CD4-positive, alpha-beta T cell (primary cell): ENCODE measurements at regions not wholly inside any gene's neighbourhood (a gene's known extent, or its start where the extent isn't known, plus 50 kb on each side); places are given as distances from the start of the nearest gene placed in this dataset.

ENCODE experiments used
- ATAC-seq: fragments of 200-7000 bp; cut with Tn5 transposase; one replicate; pipeline ENCODE4 v1.10.0; 2022; ENCODE audit warnings: mild to moderate bottlenecking; ENCODE audit not compliant: poor library complexity
- CTCF ChIA-PET: fragments of 350-600 bp; sonication (Branson Sonifier 250); formaldehyde crosslinking; loops from one replicate; lab custom pipeline; 2021; ENCODE audit warnings: antibody characterized with exemption, inconsistent platforms; lab: Charles Lee
- POLR2A ChIA-PET: fragments of 350-600 bp; sonication (Branson Sonifier 250); formaldehyde crosslinking; loops from one replicate; lab custom pipeline; 2021; ENCODE audit warnings: antibody characterized with exemption, inconsistent platforms; lab: Charles Lee
- DNase-seq, 14 experiments: peaks; one replicate each; pipeline ENCODE4 v3.0.0-alpha.2; 2013 to 2020; ENCODE audit warnings: mixed read lengths in 2 of 14
- H3K27ac ChIP-seq, 2 donors: one replicate each; pipeline versions ENCODE4 v1.5.1 to v1.7.0; 2013; ENCODE audit warnings: low read length in 2 of 2, low read depth in 1 of 2, mild to moderate bottlenecking in 1 of 2
- H3K27me3 ChIP-seq, 2 experiments: 1 replicate in 1 of 2; 2 replicates in 1 of 2; pipeline versions ENCODE4 v1.6.1 to v1.7.0; 2013; ENCODE audit warnings: low read length in 2 of 2, control low read depth in 1 of 2, mild to moderate bottlenecking in 1 of 2, moderate library complexity in 1 of 2; ENCODE audit not compliant: insufficient read depth in 2 of 2, control insufficient read depth in 1 of 2
- H3K36me3 ChIP-seq: one replicate; pipeline ENCODE4 v1.6.1; 2013; ENCODE audit warnings: low read length, control low read depth; ENCODE audit not compliant: insufficient read depth
- H3K4me1 ChIP-seq: one replicate; pipeline ENCODE4 v1.6.1; 2013; ENCODE audit warnings: low read length, control low read depth; ENCODE audit not compliant: insufficient read depth
- H3K4me3 ChIP-seq: one replicate; pipeline ENCODE4 v1.5.1; 2013; ENCODE audit warnings: mild to moderate bottlenecking, low read length, moderate library complexity
- H3K9me3 ChIP-seq, 2 experiments: 1 replicate in 1 of 2; 2 replicates in 1 of 2; pipeline versions ENCODE4 v1.6.1 to v1.7.0; 2013; ENCODE audit warnings: low read length in 2 of 2, mild to moderate bottlenecking in 2 of 2, control low read depth in 1 of 2, moderate library complexity in 1 of 2; ENCODE audit not compliant: control insufficient read depth in 1 of 2, insufficient read depth in 1 of 2
- H3K27ac Mint-ChIP-seq: one replicate; pipeline ENCODE4 v1.8.0; 2020; ENCODE audit warnings: mixed read lengths
- H3K27me3 Mint-ChIP-seq: one replicate; pipeline ENCODE4 v1.8.0; 2021; ENCODE audit warnings: mixed read lengths
- H3K36me3 Mint-ChIP-seq: one replicate; pipeline ENCODE4 v1.8.0; 2021; ENCODE audit warnings: low read depth, mixed read lengths
- H3K4me1 Mint-ChIP-seq: one replicate; pipeline ENCODE4 v1.8.0; 2021; ENCODE audit warnings: low read depth, mixed read lengths
- H3K4me3 Mint-ChIP-seq: one replicate; pipeline ENCODE4 v1.8.0; 2020; ENCODE audit warnings: mild to moderate bottlenecking, mixed read lengths
- H3K9me3 Mint-ChIP-seq: one replicate; pipeline ENCODE4 v1.8.0; 2020; ENCODE audit warnings: mixed read lengths
- intact Hi-C, 2 experiments: fragments of 100-400 bp; cut with DNase I in 1 of 2; cut with micrococcal nuclease in 1 of 2; formaldehyde crosslinking; loops; one replicate each; pipeline versions ENCODE4 v1.15.1 to v1.9.0; 2023 to 2025; cut with DNase I, micrococcal nuclease
- TF ChIP-seq, protein P1 (sequence below): fragments of 200-600 bp; IDR thresholded peaks from one replicate; pipeline ENCODE4 v1.8.0; 2022; ENCODE audit warnings: antibody characterized with exemption, mild to moderate bottlenecking

DNA sequence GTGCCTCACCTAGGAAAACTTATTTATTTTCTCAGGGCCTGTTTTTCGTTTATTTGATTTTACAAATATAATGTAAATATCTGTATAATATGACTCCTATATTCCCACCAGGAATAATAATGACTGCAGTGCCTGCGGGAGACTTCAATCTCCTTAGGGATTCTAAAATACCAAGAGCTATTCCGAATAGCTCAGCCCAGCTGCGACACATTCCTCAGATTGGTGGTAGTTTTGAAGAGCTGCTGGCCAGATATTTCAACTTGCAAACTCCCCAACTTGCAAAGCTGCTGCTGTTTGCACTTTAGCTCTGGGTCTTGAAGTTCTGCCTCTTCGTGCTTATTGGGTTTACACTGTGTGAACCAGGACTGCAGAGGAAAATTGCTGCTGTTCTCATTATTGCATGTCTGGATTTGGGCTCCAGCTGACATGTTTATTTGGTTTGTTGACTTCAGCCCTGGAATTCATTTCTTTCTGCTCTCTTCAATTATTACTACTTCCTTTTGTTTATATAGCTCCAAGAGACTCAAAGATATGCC lies 480.2 kb upstream of the CHST9 start:
- Histone ChIP-seq H3K4me3 (no peak overlapping the region), H3K27me3 (no peaks in the 10 kb centered on the region), H3K9me3 (no peaks in the 10 kb centered on the region), H3K27ac (no peak overlapping the region), H3K4me1 (no peaks in the 10 kb centered on the region), H3K36me3 (no peaks in the 10 kb centered on the region)
- DNase-seq (no peak), ATAC-seq (no peak)
- ChIA-PET CTCF (no interaction called here), POLR2A (no interaction called here)
- H3K4me1 Mint-ChIP-seq, result no peaks in the 10 kb centered on the region
- no peak overlapping the region for H3K27ac Mint-ChIP-seq
- H3K4me3 Mint-ChIP-seq, result no peak overlapping the region
- H3K27me3 Mint-ChIP-seq, result no peaks in the 10 kb centered on the region
- peaks cover 2% of the 10 kb centered on the region for H3K9me3 Mint-ChIP-seq
- intact Hi-C loops, result no loop called here
- H3K36me3 Mint-ChIP-seq, result no peaks in the 10 kb centered on the region
- TF ChIP-seq, protein P1, sequence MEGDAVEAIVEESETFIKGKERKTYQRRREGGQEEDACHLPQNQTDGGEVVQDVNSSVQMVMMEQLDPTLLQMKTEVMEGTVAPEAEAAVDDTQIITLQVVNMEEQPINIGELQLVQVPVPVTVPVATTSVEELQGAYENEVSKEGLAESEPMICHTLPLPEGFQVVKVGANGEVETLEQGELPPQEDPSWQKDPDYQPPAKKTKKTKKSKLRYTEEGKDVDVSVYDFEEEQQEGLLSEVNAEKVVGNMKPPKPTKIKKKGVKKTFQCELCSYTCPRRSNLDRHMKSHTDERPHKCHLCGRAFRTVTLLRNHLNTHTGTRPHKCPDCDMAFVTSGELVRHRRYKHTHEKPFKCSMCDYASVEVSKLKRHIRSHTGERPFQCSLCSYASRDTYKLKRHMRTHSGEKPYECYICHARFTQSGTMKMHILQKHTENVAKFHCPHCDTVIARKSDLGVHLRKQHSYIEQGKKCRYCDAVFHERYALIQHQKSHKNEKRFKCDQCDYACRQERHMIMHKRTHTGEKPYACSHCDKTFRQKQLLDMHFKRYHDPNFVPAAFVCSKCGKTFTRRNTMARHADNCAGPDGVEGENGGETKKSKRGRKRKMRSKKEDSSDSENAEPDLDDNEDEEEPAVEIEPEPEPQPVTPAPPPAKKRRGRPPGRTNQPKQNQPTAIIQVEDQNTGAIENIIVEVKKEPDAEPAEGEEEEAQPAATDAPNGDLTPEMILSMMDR, result no peak

DNA sequence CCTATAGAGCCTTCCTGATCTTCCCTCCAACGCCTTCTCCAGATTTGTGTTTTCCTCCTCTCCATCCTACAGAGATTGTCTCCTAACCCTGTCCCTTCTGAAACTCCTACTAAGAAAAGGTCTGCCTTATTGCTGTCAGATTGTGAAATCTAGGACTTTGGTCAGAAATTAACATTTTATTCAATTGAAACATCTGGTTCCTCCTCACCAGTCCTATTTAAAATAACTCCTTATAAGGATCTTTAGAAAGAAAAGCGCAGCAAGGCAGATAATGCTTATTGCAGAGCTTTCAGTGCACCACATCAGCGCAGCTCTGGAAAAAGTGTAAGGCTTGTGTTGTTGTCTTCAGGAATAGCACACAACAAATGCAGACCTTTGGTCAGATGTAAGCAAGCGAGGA lies 477.8 kb upstream of the CHST9 start:
- Histone ChIP-seq H3K4me3 (no peak overlapping the region), H3K36me3 (no peaks in the 10 kb centered on the region), H3K9me3 (peaks cover 0 to 4% of the 10 kb centered on the region in 2 experiments), H3K27ac (no peak overlapping the region), H3K27me3 (no peaks in the 10 kb centered on the region), H3K4me1 (no peaks in the 10 kb centered on the region)
- no peaks in the 10 kb centered on the region for H3K4me1 Mint-ChIP-seq
- POLR2A ChIA-PET, result no interaction called here
- DNase-seq (no peak), ATAC-seq (no peak)
- no peaks in the 10 kb centered on the region for H3K27me3 Mint-ChIP-seq
- no peaks in the 10 kb centered on the region for H3K36me3 Mint-ChIP-seq
- no peak overlapping the region for H3K4me3 Mint-ChIP-seq
- H3K27ac Mint-ChIP-seq, result no peak overlapping the region
- CTCF ChIA-PET, result no interaction called here
- peaks cover 4% of the 10 kb centered on the region for H3K9me3 Mint-ChIP-seq
- TF ChIP-seq, protein P1, result no peak
- intact Hi-C loops, result no loop called here

- Histone ChIP-seq H3K4me3 (no peak overlapping the region), H3K4me1 (no peaks in the 10 kb centered on the region), H3K9me3 (peaks cover 0 to 4% of the 10 kb centered on the region in 2 experiments), H3K36me3 (no peaks in the 10 kb centered on the region), H3K27ac (no peak overlapping the region), H3K27me3 (no peaks in the 10 kb centered on the region)
- CTCF ChIA-PET, result no interaction called here
- DNase-seq (no peak), ATAC-seq (no peak)
- Mint-ChIP-seq H3K36me3 (no peaks in the 10 kb centered on the region), H3K9me3 (peaks cover 4% of the 10 kb centered on the region), H3K27ac (no peak overlapping the region), H3K4me3 (no peak overlapping the region), H3K4me1 (no peaks in the 10 kb centered on the region), H3K27me3 (no peaks in the 10 kb centered on the region)
- POLR2A ChIA-PET, result no interaction called here
- TF ChIP-seq, protein P1, result no peak
- intact Hi-C loops, result no loop called here
These were observed 477.4 kb upstream of the CHST9 start for GRCh38 chr18:27662537-27662936.
